GM10266 (cell line): ENCODE measurements at regions not wholly inside any gene's neighbourhood (a gene's known extent, or its start where the extent isn't known, plus 50 kb on each side); places are given as distances from the start of the nearest gene placed in this dataset.

Experiments used
- DNase-seq: peaks from one replicate; pipeline ENCODE4 v3.0.0; 2012; ENCODE audit errors: extremely low spot score
- CTCF ChIP-seq: IDR thresholded peaks from 2 replicates; pipeline ENCODE4 v1.5.1; 2012; ENCODE audit warnings: mild to moderate bottlenecking, low read depth; ENCODE audit not compliant: control insufficient read depth, insufficient read depth; ENCODE audit errors: missing control alignments

GRCh38 chr18:46426021-46426678 is 230.9 kb downstream of the LOXHD1 start:
- DNase-seq = no peak

GRCh38 chr18:46426679-46427047 is 230.4 kb downstream of the LOXHD1 start:
- no peak for DNase-seq
- TF ChIP-seq CTCF = no peak

More at GRCh38 chr18:46426021-46426678, 230.9 kb downstream of the LOXHD1 start:
- TF ChIP-seq CTCF = no peak
